Kidney (tissue), 13 donors: ENCODE measurements at regions not wholly inside any gene's neighbourhood (a gene's known extent, or its start where the extent isn't known, plus 50 kb on each side); places are given as distances from the start of the nearest gene placed in this dataset.

Source experiments
- DNase-seq, 5 donors: peaks; one replicate each; pipeline ENCODE4 v3.0.0-alpha.2; 2013 to 2020
- FAIRE-seq: peaks from 2 replicates; lab custom pipeline; 2012; peaks lifted over from hg19 to GRCh38; lab: Jason Lieb, UNC
- H3K27ac ChIP-seq, 2 donors: one replicate each; pipeline ENCODE4 v1.7.0; 2013; ENCODE audit warnings: low read depth in 2 of 2, low read length in 2 of 2, inconsistent platforms in 1 of 2
- H3K27me3 ChIP-seq: one replicate; pipeline ENCODE4 v1.7.1; 2013; ENCODE audit warnings: low read length, inconsistent platforms; ENCODE audit not compliant: control insufficient read depth, insufficient read depth
- H3K36me3 ChIP-seq, 3 donors: one replicate each; pipeline versions ENCODE4 v1.7.0 to v1.7.1; 2013; ENCODE audit warnings: low read length in 3 of 3, control low read depth in 1 of 3, inconsistent platforms in 1 of 3; ENCODE audit not compliant: insufficient read depth in 3 of 3, control insufficient read depth in 2 of 3
- H3K4me1 ChIP-seq, 3 donors: one replicate each; pipeline versions ENCODE4 v1.7.0 to v1.7.1; 2013; ENCODE audit warnings: low read length in 3 of 3, inconsistent platforms in 1 of 3, low read depth in 1 of 3; ENCODE audit not compliant: control insufficient read depth in 2 of 3, insufficient read depth in 2 of 3
- H3K4me3 ChIP-seq, 3 donors: one replicate each; pipeline versions ENCODE4 v1.7.0 to v1.8.1; 2013; ENCODE audit warnings: low read length in 3 of 3, control low read depth in 1 of 3, inconsistent platforms in 1 of 3
- H3K9ac ChIP-seq, 3 donors: one replicate each; pipeline versions ENCODE4 v1.7.0 to v1.7.1; 2013; ENCODE audit warnings: low read length in 3 of 3, control low read depth in 1 of 3, inconsistent platforms in 1 of 3
- H3K9me3 ChIP-seq, 3 donors: one replicate each; pipeline versions ENCODE4 v1.7.0 to v1.7.1; 2013; ENCODE audit warnings: low read length in 3 of 3, control low read depth in 1 of 3, inconsistent platforms in 1 of 3; ENCODE audit not compliant: control insufficient read depth in 2 of 3, insufficient read depth in 1 of 3
- intact Hi-C: fragments of 100-400 bp; cut with DNase I; formaldehyde crosslinking; loops from one replicate; pipeline ENCODE4 v1.11.1; 2022
- TF ChIP-seq, protein P1 (sequence below): IDR thresholded peaks from 3 replicates; pipeline ENCODE4 v1.5.1; 2012; ENCODE audit warnings: mild to moderate bottlenecking, moderate library complexity, borderline replicate concordance; ENCODE audit not compliant: insufficient read depth; ENCODE audit errors: extremely low read depth
- donor health status: control.
- donor health status: control.
- donor health status: control.
- donor health status: control.
- donor health status: control.
- donor health status: DM: yes; HTN: yes; CAD: no.
- donor health status: Normal renal cell carcinoma (clear cell type).

GRCh38 chr7:88490161-88490560 lies 183.5 kb upstream of the STEAP4 start:
- H3K27ac ChIP-seq: no peak overlapping the region
- TF ChIP-seq, protein P1, sequence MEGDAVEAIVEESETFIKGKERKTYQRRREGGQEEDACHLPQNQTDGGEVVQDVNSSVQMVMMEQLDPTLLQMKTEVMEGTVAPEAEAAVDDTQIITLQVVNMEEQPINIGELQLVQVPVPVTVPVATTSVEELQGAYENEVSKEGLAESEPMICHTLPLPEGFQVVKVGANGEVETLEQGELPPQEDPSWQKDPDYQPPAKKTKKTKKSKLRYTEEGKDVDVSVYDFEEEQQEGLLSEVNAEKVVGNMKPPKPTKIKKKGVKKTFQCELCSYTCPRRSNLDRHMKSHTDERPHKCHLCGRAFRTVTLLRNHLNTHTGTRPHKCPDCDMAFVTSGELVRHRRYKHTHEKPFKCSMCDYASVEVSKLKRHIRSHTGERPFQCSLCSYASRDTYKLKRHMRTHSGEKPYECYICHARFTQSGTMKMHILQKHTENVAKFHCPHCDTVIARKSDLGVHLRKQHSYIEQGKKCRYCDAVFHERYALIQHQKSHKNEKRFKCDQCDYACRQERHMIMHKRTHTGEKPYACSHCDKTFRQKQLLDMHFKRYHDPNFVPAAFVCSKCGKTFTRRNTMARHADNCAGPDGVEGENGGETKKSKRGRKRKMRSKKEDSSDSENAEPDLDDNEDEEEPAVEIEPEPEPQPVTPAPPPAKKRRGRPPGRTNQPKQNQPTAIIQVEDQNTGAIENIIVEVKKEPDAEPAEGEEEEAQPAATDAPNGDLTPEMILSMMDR: no peak
- no peaks in the 10 kb centered on the region for H3K36me3 ChIP-seq
- H3K4me1 ChIP-seq: no peaks in the 10 kb centered on the region
- no peak overlapping the region for H3K9ac ChIP-seq
- no peaks in the 10 kb centered on the region for H3K27me3 ChIP-seq
- no peak overlapping the region for H3K4me3 ChIP-seq
- H3K9me3 ChIP-seq: no peaks in the 10 kb centered on the region
- FAIRE-seq (no peak), DNase-seq (no peak)
- intact Hi-C loops: no loop called here

DNA sequence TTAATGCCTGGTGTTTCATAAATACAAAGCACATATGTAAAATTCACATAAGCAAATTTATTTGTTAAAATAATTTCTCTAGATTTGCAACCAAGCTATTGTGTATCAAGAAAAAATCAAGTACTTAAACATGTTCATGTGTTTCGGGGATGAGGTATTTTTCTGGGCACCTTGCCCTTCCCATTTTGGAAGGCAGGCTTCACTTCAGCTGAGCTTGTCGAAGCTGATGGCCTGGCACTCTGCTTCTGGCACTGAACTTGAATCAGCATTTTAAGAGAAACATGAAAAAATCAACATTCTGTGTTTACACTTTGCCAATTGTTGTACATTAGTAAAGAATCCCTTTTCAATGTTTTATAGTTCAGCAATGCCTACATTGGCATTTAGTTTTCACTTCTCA lies 179.1 kb upstream of the STEAP4 start:
- no peak overlapping the region for H3K27ac ChIP-seq
- H3K9me3 ChIP-seq: no peaks in the 10 kb centered on the region
- DNase-seq (no peak), FAIRE-seq (no peak)
- H3K4me3 ChIP-seq: no peak overlapping the region
- H3K9ac ChIP-seq: no peak overlapping the region
- H3K4me1 ChIP-seq: no peaks in the 10 kb centered on the region
- TF ChIP-seq, protein P1: no peak
- no peaks in the 10 kb centered on the region for H3K27me3 ChIP-seq
- intact Hi-C loops: no loop called here
- no peaks in the 10 kb centered on the region for H3K36me3 ChIP-seq

DNA sequence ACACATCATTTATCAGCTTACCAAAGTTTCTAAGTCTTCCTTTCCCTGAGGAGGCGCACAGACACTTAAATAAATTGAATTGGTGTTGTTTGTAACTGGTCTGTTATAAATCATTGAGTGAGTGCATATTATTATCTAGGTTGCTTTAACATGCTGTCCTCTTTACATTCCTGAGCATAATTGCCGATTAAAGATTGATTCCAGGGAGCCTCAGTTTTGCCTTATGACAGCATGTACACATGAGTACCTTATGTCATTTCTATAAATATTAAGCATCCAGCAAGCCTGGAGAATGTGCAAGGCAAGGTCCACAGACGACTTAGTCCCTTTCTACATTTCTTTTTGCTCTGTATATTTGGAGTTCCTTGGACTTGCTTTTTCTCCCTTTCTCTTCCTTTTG lies 177.9 kb upstream of the STEAP4 start:
- no peak for FAIRE-seq
- Histone ChIP-seq H3K27me3 (no peaks in the 10 kb centered on the region), H3K9ac (no peak overlapping the region), H3K36me3 (no peaks in the 10 kb centered on the region), H3K4me1 (no peaks in the 10 kb centered on the region), H3K27ac (no peak overlapping the region), H3K4me3 (no peak overlapping the region), H3K9me3 (no peaks in the 10 kb centered on the region)
- TF ChIP-seq, protein P1: no peak
- no peak for DNase-seq
- intact Hi-C loops: no loop called here

- no peak for FAIRE-seq
- intact Hi-C loops: no loop called here
- TF ChIP-seq, protein P1: no peak
Measured at GRCh38 chr7:88480896-88481295, 174.2 kb upstream of the STEAP4 start.

More at GRCh38 chr7:88480896-88481295, 174.2 kb upstream of the STEAP4 start:
- no peaks in the 10 kb centered on the region for H3K4me1 ChIP-seq
- no peaks in the 10 kb centered on the region for H3K9me3 ChIP-seq
- H3K36me3 ChIP-seq: no peaks in the 10 kb centered on the region
- peak in 1 of 5 donors; percentile 29 for DNase-seq
- H3K4me3 ChIP-seq: no peak overlapping the region
- H3K27me3 ChIP-seq: no peaks in the 10 kb centered on the region
- no peak overlapping the region for H3K9ac ChIP-seq
- no peak overlapping the region for H3K27ac ChIP-seq
